ENCODE measurements at regions not wholly inside any gene's neighbourhood (a gene's known extent, or its start where the extent isn't known, plus 50 kb on each side); places are given as distances from the start of the nearest gene placed in this dataset.
"Not testable (repeated sequence)": the region's sequence is repeated elsewhere in the genome, so short reads cannot be mapped to it uniquely, and the experiment has no call there.

- not testable (repeated sequence) for DNase-seq
These were observed 1065.1 kb downstream of the RPIA start for GRCh38 chr2:89756616-89757015.

- not testable (repeated sequence) for DNase-seq
These were observed 1067.0 kb downstream of the RPIA start for GRCh38 chr2:89758332-89759026.

GRCh38 chr2:89760762-89761161 is 1069.3 kb downstream of the RPIA start:
- not testable (repeated sequence) for DNase-seq

- DNase-seq = not testable (repeated sequence)
These were observed 1069.7 kb downstream of the RPIA start for GRCh38 chr2:89761171-89761570.

- DNase-seq = not testable (repeated sequence)
These were observed 1070.4 kb downstream of the RPIA start for GRCh38 chr2:89761863-89762262.

GRCh38 chr2:89762461-89763253 is 1071.2 kb downstream of the RPIA start:
- not testable (repeated sequence) for DNase-seq

GRCh38 chr2:89763254-89763580 is 1071.7 kb downstream of the RPIA start:
- no peak for DNase-seq

GRCh38 chr2:89763581-89764485 is 1072.4 kb downstream of the RPIA start:
- DNase-seq = no peak

- DNase-seq = not testable (repeated sequence)
These were observed 1073.3 kb downstream of the RPIA start for GRCh38 chr2:89764571-89765360.

- DNase-seq = not testable (repeated sequence)
These were observed 1073.9 kb downstream of the RPIA start for GRCh38 chr2:89765361-89765718.

GRCh38 chr2:89766141-89766990 is 1074.9 kb downstream of the RPIA start:
- DNase-seq = not testable (repeated sequence)

- not testable (repeated sequence) for DNase-seq
These were observed 1075.6 kb downstream of the RPIA start for GRCh38 chr2:89767058-89767457.

GRCh38 chr2:89767572-89768435 is 1076.3 kb downstream of the RPIA start:
- no peak for DNase-seq

GRCh38 chr2:89775885-89776284 is 1084.4 kb downstream of the RPIA start:
- no peak for DNase-seq

GRCh38 chr2:89780318-89780717 is 1088.8 kb downstream of the RPIA start:
- no peak for DNase-seq

- no peak for DNase-seq
These were observed 1090.5 kb downstream of the RPIA start for GRCh38 chr2:89781962-89782361.

GRCh38 chr2:89784960-89785359 is 1093.5 kb downstream of the RPIA start:
- DNase-seq = no peak

GRCh38 chr2:89785528-89785927 is 1094.1 kb downstream of the RPIA start:
- not testable (repeated sequence) for DNase-seq

- not testable (repeated sequence) for DNase-seq
These were observed 1095.2 kb downstream of the RPIA start for GRCh38 chr2:89786642-89787041.

- DNase-seq = not testable (repeated sequence)
These were observed 1104.1 kb downstream of the RPIA start for GRCh38 chr2:89795530-89795929.

All from NCI-H1105 treated with DMSO at 0.1 percent for 48 hours (cell line).